Neural cell (in vitro differentiated cells): ENCODE measurements at regions not wholly inside any gene's neighbourhood (a gene's known extent, or its start where the extent isn't known, plus 50 kb on each side); places are given as distances from the start of the nearest gene placed in this dataset.

Source experiments
- H2AFZ ChIP-seq: fragments of 200-600, 300-800 bp; sonication (generic), shearing (Covaris generic); 2 replicates; pipeline ENCODE4 v1.6.0; 2014; ENCODE audit warnings: low read depth, mild to moderate bottlenecking, antibody characterized with exemption, low read length, moderate library complexity
- H3F3A ChIP-seq: fragments of 200-600 bp; shearing (Covaris generic); 2 replicates; pipeline ENCODE4 v1.6.1; 2016; ENCODE audit warnings: mild to moderate bottlenecking, moderate library complexity, mixed read lengths, antibody characterized with exemption, low read length; ENCODE audit not compliant: insufficient read depth, poor library complexity, severe bottlenecking
- H3K27ac ChIP-seq: fragments of 200-600, 300-800 bp; sonication (generic), shearing (Covaris generic); 2 replicates; pipeline ENCODE4 v1.5.1; 2014; ENCODE audit warnings: mild to moderate bottlenecking, low read length, moderate library complexity
- H3K27me3 ChIP-seq: fragments of 300-800, 200-600 bp; sonication (generic), shearing (Covaris generic); 2 replicates; pipeline ENCODE4 v1.6.0; 2014; ENCODE audit warnings: mild to moderate bottlenecking, low read depth, low read length, moderate library complexity; ENCODE audit not compliant: insufficient read depth
- H3K36me3 ChIP-seq: fragments of 300-800, 200-600 bp; sonication (generic), shearing (Covaris generic); 2 replicates; pipeline ENCODE4 v1.5.1; 2014; ENCODE audit warnings: mild to moderate bottlenecking, antibody characterized with exemption, low read length, moderate library complexity; ENCODE audit not compliant: insufficient read depth
- H3K4me2 ChIP-seq: fragments of 300-800, 200-600 bp; sonication (generic), shearing (Covaris generic); 2 replicates; pipeline ENCODE4 v1.6.0; 2014; ENCODE audit warnings: mild to moderate bottlenecking, low read length
- H3K4me3 ChIP-seq: fragments of 300-800, 200-600 bp; sonication (generic), shearing (Covaris generic); 2 replicates; pipeline ENCODE4 v1.5.1; 2014; ENCODE audit warnings: mild to moderate bottlenecking, low read length, moderate library complexity
- H3K79me2 ChIP-seq: fragments of 200-600 bp; shearing (Covaris generic); replicated peaks from 2 replicates; pipeline ENCODE4 v1.6.0; 2014; ENCODE audit warnings: mild to moderate bottlenecking, low read length, moderate library complexity; ENCODE audit not compliant: insufficient read depth
- H3K9ac ChIP-seq: fragments of 300-800, 200-600 bp; sonication (generic), shearing (Covaris generic); 2 replicates; pipeline ENCODE4 v1.6.1; 2016; ENCODE audit warnings: mild to moderate bottlenecking, low read length, mixed read lengths
- H3K9me2 ChIP-seq: fragments of 200-600 bp; shearing (Covaris generic); 2 replicates; pipeline ENCODE4 v1.6.1; 2016; ENCODE audit warnings: mild to moderate bottlenecking, low read length, mixed read lengths; ENCODE audit not compliant: insufficient read depth
- H3K9me3 ChIP-seq: fragments of 200-600, 300-800 bp; sonication (generic), shearing (Covaris generic); 2 replicates; pipeline ENCODE4 v1.6.1; 2016; ENCODE audit warnings: mild to moderate bottlenecking, mixed run types, low read length, moderate library complexity, mixed read lengths
- H4K20me1 ChIP-seq: fragments of 200-600 bp; shearing (Covaris generic); 2 replicates; pipeline ENCODE4 v1.6.1; 2016; ENCODE audit warnings: mild to moderate bottlenecking, mixed run types; ENCODE audit not compliant: insufficient read depth
- EP300 ChIP-seq: fragments of 450-650 bp; conservative IDR thresholded peaks from 2 replicates; pipeline ENCODE4 v1.6.1; 2014; ENCODE audit warnings: antibody characterized with exemption, mild to moderate bottlenecking, moderate library complexity; ENCODE audit not compliant: poor library complexity, severe bottlenecking
- EZH2 ChIP-seq: fragments of 200-600, 300-800 bp; shearing (Covaris generic), sonication (generic); IDR thresholded peaks from 2 replicates; pipeline ENCODE4 v1.6.1; 2014; ENCODE audit warnings: antibody characterized with exemption, low read length, borderline replicate concordance, mild to moderate bottlenecking; ENCODE audit not compliant: insufficient read depth, poor library complexity, severe bottlenecking
- MXI1 ChIP-seq: fragments of 450-650 bp; conservative IDR thresholded peaks from 2 replicates; pipeline ENCODE4 v1.6.1; 2014; ENCODE audit warnings: antibody characterized with exemption, mild to moderate bottlenecking; ENCODE audit not compliant: poor library complexity, severe bottlenecking
- POLR2AphosphoS5 ChIP-seq: IDR thresholded peaks from 2 replicates; pipeline ENCODE4 v1.6.1; 2012
- RAD21 ChIP-seq: fragments of 450-650 bp; conservative IDR thresholded peaks from 2 replicates; pipeline ENCODE4 v1.6.1; 2014; ENCODE audit warnings: antibody characterized with exemption, mild to moderate bottlenecking, moderate library complexity
- SMC3 ChIP-seq: fragments of 450-650 bp; conservative IDR thresholded peaks from 2 replicates; pipeline ENCODE4 v1.6.1; 2014; ENCODE audit warnings: antibody characterized with exemption, mild to moderate bottlenecking, moderate library complexity; ENCODE audit not compliant: poor library complexity
- TAF1 ChIP-seq: IDR thresholded peaks from 2 replicates; pipeline ENCODE4 v1.6.1; 2012; ENCODE audit warnings: low read depth
- TF ChIP-seq, protein P1 (sequence below): IDR thresholded peaks from 2 replicates; pipeline ENCODE4 v1.6.1; 2012; ENCODE audit warnings: borderline replicate concordance
- TF ChIP-seq, protein P2 (sequence below): fragments of 450-650 bp; IDR thresholded peaks from 2 replicates; pipeline ENCODE4 v1.5.1; 2014; ENCODE audit warnings: antibody characterized with exemption, mild to moderate bottlenecking, moderate library complexity; ENCODE audit not compliant: poor library complexity, severe bottlenecking

DNA sequence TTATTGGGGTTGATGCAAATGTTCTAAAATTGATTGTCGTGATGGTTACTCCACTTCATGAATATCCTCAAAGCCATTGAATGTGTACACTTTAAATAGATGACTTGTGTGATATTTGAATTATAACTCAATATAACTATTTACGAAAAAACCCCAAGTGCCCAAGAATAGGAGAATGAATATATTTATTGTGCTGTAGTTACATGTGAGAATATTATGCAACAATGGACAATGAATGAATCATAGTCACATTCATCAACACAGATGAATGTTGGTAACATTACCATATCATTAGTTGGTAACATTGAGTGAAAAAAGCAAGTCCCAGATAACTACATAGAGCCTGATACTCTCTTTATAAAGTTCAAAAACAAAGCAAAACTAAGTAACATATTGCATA, 127.8 kb upstream of the UBL3 start:
- no peaks in the 10 kb centered on the region for H3K36me3 ChIP-seq
- no peaks in the 10 kb centered on the region for H3K27me3 ChIP-seq
- no peaks in the 10 kb centered on the region for H3K9me2 ChIP-seq
- no peaks in the 10 kb centered on the region for H4K20me1 ChIP-seq
- H3K4me2 ChIP-seq: no peak overlapping the region
- H3K9me3 ChIP-seq: no peaks in the 10 kb centered on the region
- no peak overlapping the region for H3K9ac ChIP-seq
- no peak overlapping the region for H3K27ac ChIP-seq
- H3F3A ChIP-seq: no peaks in the 10 kb centered on the region
- TF ChIP-seq SMC3: no peak
- no peak for TF ChIP-seq EP300
- TF ChIP-seq, protein P1, sequence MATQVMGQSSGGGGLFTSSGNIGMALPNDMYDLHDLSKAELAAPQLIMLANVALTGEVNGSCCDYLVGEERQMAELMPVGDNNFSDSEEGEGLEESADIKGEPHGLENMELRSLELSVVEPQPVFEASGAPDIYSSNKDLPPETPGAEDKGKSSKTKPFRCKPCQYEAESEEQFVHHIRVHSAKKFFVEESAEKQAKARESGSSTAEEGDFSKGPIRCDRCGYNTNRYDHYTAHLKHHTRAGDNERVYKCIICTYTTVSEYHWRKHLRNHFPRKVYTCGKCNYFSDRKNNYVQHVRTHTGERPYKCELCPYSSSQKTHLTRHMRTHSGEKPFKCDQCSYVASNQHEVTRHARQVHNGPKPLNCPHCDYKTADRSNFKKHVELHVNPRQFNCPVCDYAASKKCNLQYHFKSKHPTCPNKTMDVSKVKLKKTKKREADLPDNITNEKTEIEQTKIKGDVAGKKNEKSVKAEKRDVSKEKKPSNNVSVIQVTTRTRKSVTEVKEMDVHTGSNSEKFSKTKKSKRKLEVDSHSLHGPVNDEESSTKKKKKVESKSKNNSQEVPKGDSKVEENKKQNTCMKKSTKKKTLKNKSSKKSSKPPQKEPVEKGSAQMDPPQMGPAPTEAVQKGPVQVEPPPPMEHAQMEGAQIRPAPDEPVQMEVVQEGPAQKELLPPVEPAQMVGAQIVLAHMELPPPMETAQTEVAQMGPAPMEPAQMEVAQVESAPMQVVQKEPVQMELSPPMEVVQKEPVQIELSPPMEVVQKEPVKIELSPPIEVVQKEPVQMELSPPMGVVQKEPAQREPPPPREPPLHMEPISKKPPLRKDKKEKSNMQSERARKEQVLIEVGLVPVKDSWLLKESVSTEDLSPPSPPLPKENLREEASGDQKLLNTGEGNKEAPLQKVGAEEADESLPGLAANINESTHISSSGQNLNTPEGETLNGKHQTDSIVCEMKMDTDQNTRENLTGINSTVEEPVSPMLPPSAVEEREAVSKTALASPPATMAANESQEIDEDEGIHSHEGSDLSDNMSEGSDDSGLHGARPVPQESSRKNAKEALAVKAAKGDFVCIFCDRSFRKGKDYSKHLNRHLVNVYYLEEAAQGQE: no peak
- H2AFZ ChIP-seq: no peak overlapping the region
- no peak overlapping the region for H3K4me3 ChIP-seq
- no peaks in the 10 kb centered on the region for H3K79me2 ChIP-seq

DNA sequence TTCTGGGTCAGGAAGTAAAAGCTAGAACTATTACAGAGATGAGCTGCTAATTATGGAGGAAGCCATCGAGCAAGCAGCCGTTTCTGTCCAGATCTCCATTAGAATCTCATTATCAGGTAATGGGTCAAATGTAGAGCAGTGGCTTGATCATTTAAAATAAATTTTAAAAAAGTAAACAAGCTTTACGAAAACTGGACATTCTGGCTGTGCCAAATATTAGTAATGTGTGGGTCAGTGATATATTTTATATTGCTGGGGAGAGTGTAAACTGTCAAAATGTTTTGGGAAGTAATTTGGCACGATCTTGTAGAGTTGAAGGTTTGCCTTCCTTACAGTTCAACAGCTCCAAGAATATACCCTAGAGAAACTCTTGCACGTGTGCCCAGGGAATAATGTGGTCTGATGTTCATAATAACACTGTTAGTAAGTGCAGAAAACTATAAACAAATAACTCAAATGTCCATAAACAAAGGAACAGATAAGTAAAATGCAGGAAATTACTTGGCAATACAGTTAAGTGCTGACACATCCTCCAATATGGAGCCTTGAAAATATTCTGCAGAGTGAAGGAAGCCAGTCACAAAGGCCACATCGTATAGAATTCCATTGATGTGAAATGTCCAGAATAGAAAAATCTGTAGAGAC, 127.2 kb upstream of the UBL3 start:
- Histone ChIP-seq H3K79me2 (no peaks in the 10 kb centered on the region), H3K27me3 (no peaks in the 10 kb centered on the region), H3F3A (no peaks in the 10 kb centered on the region), H3K27ac (no peak overlapping the region), H3K9me3 (no peaks in the 10 kb centered on the region), H3K4me2 (no peak overlapping the region), H3K36me3 (no peaks in the 10 kb centered on the region), H3K9ac (no peak overlapping the region), H3K9me2 (no peaks in the 10 kb centered on the region), H3K4me3 (no peak overlapping the region), H4K20me1 (no peaks in the 10 kb centered on the region), H2AFZ (no peak overlapping the region)
- TF ChIP-seq RAD21 (no peak), MXI1 (no peak), SMC3 (no peak), EP300 (no peak), TAF1 (no peak), EZH2 (no peak), POLR2AphosphoS5 (no peak)
- TF ChIP-seq, protein P2, sequence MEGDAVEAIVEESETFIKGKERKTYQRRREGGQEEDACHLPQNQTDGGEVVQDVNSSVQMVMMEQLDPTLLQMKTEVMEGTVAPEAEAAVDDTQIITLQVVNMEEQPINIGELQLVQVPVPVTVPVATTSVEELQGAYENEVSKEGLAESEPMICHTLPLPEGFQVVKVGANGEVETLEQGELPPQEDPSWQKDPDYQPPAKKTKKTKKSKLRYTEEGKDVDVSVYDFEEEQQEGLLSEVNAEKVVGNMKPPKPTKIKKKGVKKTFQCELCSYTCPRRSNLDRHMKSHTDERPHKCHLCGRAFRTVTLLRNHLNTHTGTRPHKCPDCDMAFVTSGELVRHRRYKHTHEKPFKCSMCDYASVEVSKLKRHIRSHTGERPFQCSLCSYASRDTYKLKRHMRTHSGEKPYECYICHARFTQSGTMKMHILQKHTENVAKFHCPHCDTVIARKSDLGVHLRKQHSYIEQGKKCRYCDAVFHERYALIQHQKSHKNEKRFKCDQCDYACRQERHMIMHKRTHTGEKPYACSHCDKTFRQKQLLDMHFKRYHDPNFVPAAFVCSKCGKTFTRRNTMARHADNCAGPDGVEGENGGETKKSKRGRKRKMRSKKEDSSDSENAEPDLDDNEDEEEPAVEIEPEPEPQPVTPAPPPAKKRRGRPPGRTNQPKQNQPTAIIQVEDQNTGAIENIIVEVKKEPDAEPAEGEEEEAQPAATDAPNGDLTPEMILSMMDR: no peak
- TF ChIP-seq, protein P1: no peak
